GM23248 (cell line): ENCODE measurements at regions not wholly inside any gene's neighbourhood (a gene's known extent, or its start where the extent isn't known, plus 50 kb on each side); places are given as distances from the start of the nearest gene placed in this dataset.

Source experiments
- DNase-seq: peaks from one replicate; pipeline ENCODE4 v3.0.0-alpha.2; 2015
- H2AFZ ChIP-seq: fragments of 200-600 bp; sonication (generic); 2 replicates; pipeline ENCODE4 v1.6.1; 2016; ENCODE audit warnings: antibody characterized with exemption
- H3F3A ChIP-seq: fragments of 200-600 bp; sonication (generic); 2 replicates; pipeline ENCODE4 v1.6.1; 2016; ENCODE audit warnings: mild to moderate bottlenecking, antibody characterized with exemption, mixed run types; ENCODE audit not compliant: insufficient read depth
- H3K27ac ChIP-seq: fragments of 200-600 bp; sonication (generic); 2 replicates; pipeline ENCODE4 v1.5.1; 2016; ENCODE audit warnings: mild to moderate bottlenecking
- H3K27me3 ChIP-seq: fragments of 200-600 bp; sonication (generic); replicated peaks from 2 replicates; pipeline ENCODE4 v1.6.1; 2016; ENCODE audit warnings: mild to moderate bottlenecking; ENCODE audit not compliant: insufficient read depth
- H3K36me3 ChIP-seq: fragments of 200-600 bp; sonication (generic); 2 replicates; pipeline ENCODE4 v1.6.1; 2016; ENCODE audit warnings: low read depth, mild to moderate bottlenecking
- H3K4me1 ChIP-seq: fragments of 200-600 bp; sonication (generic); 2 replicates; pipeline ENCODE4 v1.6.1; 2016; ENCODE audit warnings: mild to moderate bottlenecking; ENCODE audit not compliant: insufficient read depth
- H3K4me2 ChIP-seq: fragments of 200-600 bp; sonication (generic); one replicate; pipeline ENCODE4 v1.6.1; 2016; ENCODE audit warnings: mild to moderate bottlenecking; ENCODE audit not compliant: unreplicated experiment
- H3K4me3 ChIP-seq: fragments of 200-600 bp; sonication (generic); 2 replicates; pipeline ENCODE4 v1.5.1; 2016; ENCODE audit warnings: mild to moderate bottlenecking
- H3K79me2 ChIP-seq: fragments of 200-600 bp; sonication (generic); 2 replicates; pipeline ENCODE4 v1.6.1; 2016; ENCODE audit warnings: mild to moderate bottlenecking; ENCODE audit not compliant: insufficient read depth
- H3K9ac ChIP-seq: fragments of 200-600 bp; sonication (generic); 2 replicates; pipeline ENCODE4 v1.6.1; 2016; ENCODE audit warnings: mild to moderate bottlenecking
- H3K9me2 ChIP-seq: fragments of 200-600 bp; sonication (generic); 2 replicates; pipeline ENCODE4 v1.6.1; 2016; ENCODE audit warnings: mixed run types, mild to moderate bottlenecking, moderate library complexity; ENCODE audit not compliant: insufficient read depth
- H3K9me3 ChIP-seq: fragments of 200-600 bp; sonication (generic); one replicate; pipeline ENCODE4 v1.6.1; 2017; ENCODE audit warnings: low read depth
- H4K20me1 ChIP-seq: fragments of 200-600 bp; sonication (generic); 2 replicates; pipeline ENCODE4 v1.6.0; 2016; ENCODE audit not compliant: insufficient read depth
- EZH2 ChIP-seq: fragments of 200-600 bp; sonication (generic); IDR thresholded peaks from 2 replicates; pipeline ENCODE4 v1.6.1; 2018; ENCODE audit warnings: antibody characterized with exemption, mild to moderate bottlenecking; ENCODE audit not compliant: insufficient read depth, poor library complexity, severe bottlenecking
- EZH2phosphoT487 ChIP-seq: fragments of 200-600 bp; sonication (generic); IDR thresholded peaks from 2 replicates; pipeline ENCODE4 v1.6.1; 2018; ENCODE audit warnings: antibody characterized with exemption, moderate library complexity, mild to moderate bottlenecking, low read depth; ENCODE audit not compliant: insufficient read depth
- WGBS, 2 experiments: methylation state at CpG; one replicate each; pipeline ENCODE4 v1.1.6; 2015 to 2017; ENCODE audit warnings: low lambda C conversion rate in 2 of 2, low coverage in 1 of 2; ENCODE audit errors: missing lambda C conversion rate in 2 of 2; 5-methylcytosine and 5-hydroxymethylcytosine counted together
- in situ Hi-C: fragments of 300-500 bp; cut with MboI; formaldehyde crosslinking; loops from 2 replicates; pipeline ENCODE4 v1.15.0; 2020

- H3K9me3 ChIP-seq, result no peaks in the 10 kb centered on the region
- no peak overlapping the region for H3K27ac ChIP-seq
- no peak overlapping the region for H3K9ac ChIP-seq
- H3K9me2 ChIP-seq, result no peaks in the 10 kb centered on the region
- 81 to 88% methylated on average over 2 of the region's 2 CpGs for WGBS, 2 experiments
- no peak overlapping the region for H2AFZ ChIP-seq
- H3K79me2 ChIP-seq, result no peaks in the 10 kb centered on the region
- H3K4me2 ChIP-seq, result no peak overlapping the region
- H3F3A ChIP-seq, result no peaks in the 10 kb centered on the region
- H3K36me3 ChIP-seq, result no peaks in the 10 kb centered on the region
- no peak overlapping the region for H3K4me3 ChIP-seq
- in situ Hi-C loops, result no loop called here
- no peaks in the 10 kb centered on the region for H3K27me3 ChIP-seq
- no peak for DNase-seq
- TF ChIP-seq EZH2phosphoT487 (no peak), EZH2 (no peak)
- H3K4me1 ChIP-seq, result no peaks in the 10 kb centered on the region
- no peaks in the 10 kb centered on the region for H4K20me1 ChIP-seq
Measured at GRCh38 chr10:78185693-78186055, 152.0 kb downstream of the RPS24 start.

- no peak for DNase-seq
- no peak for TF ChIP-seq EZH2
- no peak for TF ChIP-seq EZH2phosphoT487
- H3K9me3 ChIP-seq, result no peaks in the 10 kb centered on the region
- in situ Hi-C loops, result no loop called here
- H3K4me1 ChIP-seq, result no peaks in the 10 kb centered on the region
- H3K9me2 ChIP-seq, result no peaks in the 10 kb centered on the region
- H3K27ac ChIP-seq, result no peak overlapping the region
- 85 to 86% methylated on average over 3 of the region's 3 CpGs for WGBS, 2 experiments
- no peaks in the 10 kb centered on the region for H3K27me3 ChIP-seq
- H3F3A ChIP-seq, result no peaks in the 10 kb centered on the region
- H3K79me2 ChIP-seq, result no peaks in the 10 kb centered on the region
- no peak overlapping the region for H2AFZ ChIP-seq
- H3K36me3 ChIP-seq, result no peaks in the 10 kb centered on the region
- no peak overlapping the region for H3K4me2 ChIP-seq
- no peaks in the 10 kb centered on the region for H4K20me1 ChIP-seq
- H3K9ac ChIP-seq, result no peak overlapping the region
- no peak overlapping the region for H3K4me3 ChIP-seq
Measured at GRCh38 chr10:78186572-78186971, 152.9 kb downstream of the RPS24 start.

- Histone ChIP-seq H3K9me2 (no peaks in the 10 kb centered on the region), H3K27ac (no peak overlapping the region), H3K4me3 (no peak overlapping the region), H3K36me3 (no peaks in the 10 kb centered on the region), H4K20me1 (no peaks in the 10 kb centered on the region), H3K9ac (no peak overlapping the region), H3K9me3 (no peaks in the 10 kb centered on the region), H2AFZ (no peak overlapping the region), H3K79me2 (no peaks in the 10 kb centered on the region), H3K4me1 (no peaks in the 10 kb centered on the region), H3F3A (no peaks in the 10 kb centered on the region), H3K27me3 (no peaks in the 10 kb centered on the region), H3K4me2 (no peak overlapping the region)
- DNase-seq, result no peak
- TF ChIP-seq EZH2phosphoT487, result no peak
- no peak for TF ChIP-seq EZH2
- in situ Hi-C loops, result no loop called here
- 91 to 97% methylated on average over 2 of the region's 2 CpGs for WGBS, 2 experiments
Measured at GRCh38 chr10:78187371-78187770, 153.7 kb downstream of the RPS24 start.

- no peaks in the 10 kb centered on the region for H3K4me1 ChIP-seq
- no peak overlapping the region for H3K27ac ChIP-seq
- in situ Hi-C loops, result no loop called here
- no peaks in the 10 kb centered on the region for H3K36me3 ChIP-seq
- no peaks in the 10 kb centered on the region for H3K79me2 ChIP-seq
- no peaks in the 10 kb centered on the region for H4K20me1 ChIP-seq
- no peak for DNase-seq
- TF ChIP-seq EZH2phosphoT487 (no peak), EZH2 (no peak)
- no peak overlapping the region for H3K4me3 ChIP-seq
- H3K9me3 ChIP-seq, result no peaks in the 10 kb centered on the region
- H3K9ac ChIP-seq, result no peak overlapping the region
- WGBS, 2 experiments, result 89 to 91% methylated on average over 4 of the region's 4 CpGs
- no peaks in the 10 kb centered on the region for H3K27me3 ChIP-seq
- no peak overlapping the region for H2AFZ ChIP-seq
- H3K4me2 ChIP-seq, result no peak overlapping the region
- H3F3A ChIP-seq, result no peaks in the 10 kb centered on the region
- no peaks in the 10 kb centered on the region for H3K9me2 ChIP-seq
Measured at GRCh38 chr10:78188446-78188845, 154.8 kb downstream of the RPS24 start.
